A549 (cell line): ENCODE measurements at regions not wholly inside any gene's neighbourhood (a gene's known extent, or its start where the extent isn't known, plus 50 kb on each side); places are given as distances from the start of the nearest gene placed in this dataset.

ENCODE experiments used
- ATAC-seq, 2 experiments: fragments of 200-7000 bp in 1 of 2; fragments of >200 bp in 1 of 2; cut with Nextera tagmentation in 1 of 2; cut with Tn5 transposase in 1 of 2; 3 replicates each; pipeline versions ENCODE4 v1.8.0 to v1.9.1; 2018 to 2020; ENCODE audit warnings: mild to moderate bottlenecking in 1 of 2, moderate library complexity in 1 of 2
- CTCF ChIA-PET: fragments of 300-600 bp; sonication (Branson Sonifier 250); formaldehyde crosslinking; extraction: SDS; loops from one replicate; lab custom pipeline; 2021; ENCODE audit warnings: antibody characterized with exemption, inconsistent platforms; lab: Yijun Ruan, JAX
- POLR2A ChIA-PET: fragments of 350-600 bp; formaldehyde crosslinking; extraction: SDS; loops from one replicate; lab custom pipeline; 2021; ENCODE audit warnings: antibody characterized with exemption, inconsistent platforms; lab: Yijun Ruan, JAX
- DNase-seq, 2 experiments: peaks; one replicate each; pipeline versions ENCODE4 v3.0.0 to v3.0.0-alpha.2; 2011 to 2016; ENCODE audit warnings: low read depth in 1 of 2, low spot score in 1 of 2
- FAIRE-seq: peaks from 2 replicates; lab custom pipeline; 2011; peaks lifted over from hg19 to GRCh38; lab: Jason Lieb, UNC
- H3K27ac ChIP-seq, 2 experiments: fragments of >200 bp; sonication (Bioruptor Twin); formaldehyde crosslinking; 3 replicates each; pipeline ENCODE4 v1.5.1; 2016 to 2017
- H3K4me1 ChIP-seq: fragments of >200 bp; sonication (Bioruptor Twin); formaldehyde crosslinking; 3 replicates; pipeline ENCODE4 v1.6.1; 2016
- H3K4me2 ChIP-seq: fragments of >200 bp; sonication (Bioruptor Twin); formaldehyde crosslinking; 3 replicates; pipeline ENCODE4 v1.6.1; 2016
- H3K4me3 ChIP-seq: fragments of >200 bp; sonication (Bioruptor Twin); formaldehyde crosslinking; 3 replicates; pipeline ENCODE4 v1.5.1; 2016
- H3K9me3 ChIP-seq: fragments of >200 bp; sonication (Bioruptor Twin); formaldehyde crosslinking; 3 replicates; pipeline ENCODE4 v1.6.1; 2016
- CEBPB ChIP-seq, 2 experiments: fragments of >200 bp in 1 of 2; sonication (Bioruptor Twin) in 1 of 2; formaldehyde crosslinking in 1 of 2; IDR thresholded peaks; 2 replicates each; pipeline ENCODE4 v1.6.1; 2012 to 2016
- CHD2 ChIP-seq: fragments of 150-350 bp; IDR thresholded peaks from 2 replicates; pipeline ENCODE4 v1.6.1; 2014; ENCODE audit warnings: low read length; ENCODE audit not compliant: partially characterized antibody
- EHMT2 ChIP-seq: fragments of 200-600 bp; sonication (generic); IDR thresholded peaks from 2 replicates; pipeline ENCODE4 v1.6.1; 2016; ENCODE audit warnings: antibody characterized with exemption, low read depth, mild to moderate bottlenecking, moderate library complexity
- FOSB ChIP-seq: fragments of 250-450 bp; sonication (Bioruptor Pico); IDR thresholded peaks from 2 replicates; pipeline ENCODE4 v1.5.0; 2020; ENCODE audit warnings: mild to moderate bottlenecking, moderate library complexity
- FOSL2 ChIP-seq, 2 experiments: fragments of 450-650 bp in 1 of 2; fragments of >200 bp in 1 of 2; sonication (Bioruptor Twin) in 1 of 2; formaldehyde crosslinking; IDR thresholded peaks; 2 replicates each; pipeline versions ENCODE4 v1.5.0 to v1.6.1; 2016 to 2020; ENCODE audit warnings: mild to moderate bottlenecking in 1 of 2, moderate library complexity in 1 of 2
- HDAC2 ChIP-seq: fragments of 200-600 bp; sonication (generic); IDR thresholded peaks from 2 replicates; pipeline ENCODE4 v1.6.1; 2016
- HOXB13 ChIP-seq: fragments of 250-450 bp; sonication (Bioruptor Pico); IDR thresholded peaks from 2 replicates; pipeline ENCODE4 v1.5.0; 2020; ENCODE audit warnings: low read depth, mild to moderate bottlenecking, moderate library complexity
- KDM1A ChIP-seq: fragments of 200-600 bp; sonication (generic); IDR thresholded peaks from 2 replicates; pipeline ENCODE4 v1.6.1; 2016; ENCODE audit warnings: low read depth, mild to moderate bottlenecking
- KDM5A ChIP-seq: fragments of 200-600 bp; sonication (generic); IDR thresholded peaks from 2 replicates; pipeline ENCODE4 v1.6.1; 2016; ENCODE audit warnings: antibody characterized with exemption, mild to moderate bottlenecking
- MAFK ChIP-seq: fragments of 450-650 bp; IDR thresholded peaks from 2 replicates; pipeline ENCODE4 v1.6.1; 2014; ENCODE audit not compliant: partially characterized antibody
- MAZ ChIP-seq: fragments of 150-350 bp; IDR thresholded peaks from 2 replicates; pipeline ENCODE4 v1.6.1; 2014; ENCODE audit warnings: antibody characterized with exemption, low read depth, low read length, borderline replicate concordance
- NPAS2 ChIP-seq: fragments of 250-450 bp; sonication (Bioruptor Pico); IDR thresholded peaks from 2 replicates; pipeline ENCODE4 v1.8.0; 2022; ENCODE audit warnings: mild to moderate bottlenecking, moderate library complexity, borderline replicate concordance
- NR3C1 ChIP-seq: fragments of >200 bp; sonication (Bioruptor Twin); formaldehyde crosslinking; IDR thresholded peaks from 3 replicates; pipeline ENCODE4 v1.6.1; 2017
- POLR2AphosphoS2 ChIP-seq: conservative IDR thresholded peaks from 2 replicates; pipeline ENCODE4 v1.6.1; 2012; ENCODE audit warnings: low read length, improper control_type of control experiment, inconsistent platforms
- RAD21 ChIP-seq, 2 experiments: fragments of >200 bp in 1 of 2; sonication (Bioruptor Twin) in 1 of 2; formaldehyde crosslinking in 1 of 2; IDR thresholded peaks in 1 of 2; conservative IDR thresholded peaks in 1 of 2; 2 replicates in 1 of 2; 3 replicates in 1 of 2; pipeline ENCODE4 v1.6.1; 2012 to 2018; ENCODE audit warnings: inconsistent platforms in 1 of 2
- RARB ChIP-seq: fragments of 250-450 bp; sonication (Bioruptor Pico); IDR thresholded peaks from 2 replicates; pipeline ENCODE4 v1.8.0; 2021; ENCODE audit warnings: mild to moderate bottlenecking, moderate library complexity
- RFX5 ChIP-seq: fragments of 450-650 bp; IDR thresholded peaks from 2 replicates; pipeline ENCODE4 v1.7.1; 2014; ENCODE audit warnings: antibody characterized with exemption, mild to moderate bottlenecking, moderate library complexity
- SREBF2 ChIP-seq: fragments of 450-650 bp; IDR thresholded peaks from 2 replicates; pipeline ENCODE4 v1.6.1; 2014; ENCODE audit warnings: mild to moderate bottlenecking, moderate library complexity
- TP53 ChIP-seq: fragments of 250-450 bp; sonication (Bioruptor Pico); IDR thresholded peaks from 2 replicates; pipeline ENCODE4 v1.5.0; 2021; ENCODE audit warnings: mild to moderate bottlenecking, moderate library complexity
- ZSCAN20 ChIP-seq: fragments of 250-450 bp; sonication (Bioruptor Pico); IDR thresholded peaks from 2 replicates; pipeline ENCODE4 v1.8.0; 2022; ENCODE audit warnings: mild to moderate bottlenecking, moderate library complexity
- WGBS: methylation state at CpG from one replicate; pipeline ENCODE4 v1.1.6; 2017; ENCODE audit errors: missing lambda C conversion rate; 5-methylcytosine and 5-hydroxymethylcytosine counted together
- TF ChIP-seq, protein P1 (sequence below): fragments of >200 bp; sonication (Bioruptor Twin); formaldehyde crosslinking; IDR thresholded peaks from 3 replicates; pipeline ENCODE4 v1.5.1; 2016
- TF ChIP-seq, protein P2 (sequence below): fragments of 250-450 bp; sonication (Bioruptor Pico); IDR thresholded peaks from 2 replicates; pipeline ENCODE4 v1.5.0; 2021; ENCODE audit warnings: mild to moderate bottlenecking, moderate library complexity, borderline replicate concordance
- TF ChIP-seq, protein P3 (sequence below): IDR thresholded peaks from 2 replicates; pipeline ENCODE4 v1.6.1; 2012; ENCODE audit warnings: low read depth, borderline replicate concordance

DNA sequence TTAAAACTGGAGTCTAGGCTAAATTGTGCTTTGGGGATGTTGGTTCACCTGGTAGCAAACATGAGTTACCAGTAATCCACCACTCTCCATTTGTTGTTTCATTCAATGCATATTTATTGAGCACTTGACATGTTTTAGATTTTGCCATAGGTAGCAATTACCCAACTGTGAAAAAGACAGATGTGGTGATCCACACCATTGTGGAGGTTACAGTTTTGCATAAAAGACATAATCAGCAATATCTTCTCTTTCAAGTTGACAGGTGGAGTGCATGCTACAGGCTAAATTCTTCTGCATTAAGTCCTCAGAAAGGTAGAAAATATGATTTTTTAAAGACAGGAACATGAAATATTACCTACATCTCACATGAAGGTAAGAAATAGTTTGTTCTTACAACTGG lies 143.0 kb upstream of the TSHZ2 start:
- H3K4me1 ChIP-seq = no peaks in the 10 kb centered on the region
- no peak overlapping the region for H3K4me3 ChIP-seq
- H3K9me3 ChIP-seq = no peaks in the 10 kb centered on the region
- POLR2A ChIA-PET = no interaction called here
- no peak for ATAC-seq
- TF ChIP-seq, protein P1, sequence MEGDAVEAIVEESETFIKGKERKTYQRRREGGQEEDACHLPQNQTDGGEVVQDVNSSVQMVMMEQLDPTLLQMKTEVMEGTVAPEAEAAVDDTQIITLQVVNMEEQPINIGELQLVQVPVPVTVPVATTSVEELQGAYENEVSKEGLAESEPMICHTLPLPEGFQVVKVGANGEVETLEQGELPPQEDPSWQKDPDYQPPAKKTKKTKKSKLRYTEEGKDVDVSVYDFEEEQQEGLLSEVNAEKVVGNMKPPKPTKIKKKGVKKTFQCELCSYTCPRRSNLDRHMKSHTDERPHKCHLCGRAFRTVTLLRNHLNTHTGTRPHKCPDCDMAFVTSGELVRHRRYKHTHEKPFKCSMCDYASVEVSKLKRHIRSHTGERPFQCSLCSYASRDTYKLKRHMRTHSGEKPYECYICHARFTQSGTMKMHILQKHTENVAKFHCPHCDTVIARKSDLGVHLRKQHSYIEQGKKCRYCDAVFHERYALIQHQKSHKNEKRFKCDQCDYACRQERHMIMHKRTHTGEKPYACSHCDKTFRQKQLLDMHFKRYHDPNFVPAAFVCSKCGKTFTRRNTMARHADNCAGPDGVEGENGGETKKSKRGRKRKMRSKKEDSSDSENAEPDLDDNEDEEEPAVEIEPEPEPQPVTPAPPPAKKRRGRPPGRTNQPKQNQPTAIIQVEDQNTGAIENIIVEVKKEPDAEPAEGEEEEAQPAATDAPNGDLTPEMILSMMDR = no peak
- no peak for TF ChIP-seq FOSB (CRISPR knock-in tag)
- TF ChIP-seq MAFK = peak; percentile 49
- TF ChIP-seq EHMT2 = no peak
- TF ChIP-seq, protein P2, sequence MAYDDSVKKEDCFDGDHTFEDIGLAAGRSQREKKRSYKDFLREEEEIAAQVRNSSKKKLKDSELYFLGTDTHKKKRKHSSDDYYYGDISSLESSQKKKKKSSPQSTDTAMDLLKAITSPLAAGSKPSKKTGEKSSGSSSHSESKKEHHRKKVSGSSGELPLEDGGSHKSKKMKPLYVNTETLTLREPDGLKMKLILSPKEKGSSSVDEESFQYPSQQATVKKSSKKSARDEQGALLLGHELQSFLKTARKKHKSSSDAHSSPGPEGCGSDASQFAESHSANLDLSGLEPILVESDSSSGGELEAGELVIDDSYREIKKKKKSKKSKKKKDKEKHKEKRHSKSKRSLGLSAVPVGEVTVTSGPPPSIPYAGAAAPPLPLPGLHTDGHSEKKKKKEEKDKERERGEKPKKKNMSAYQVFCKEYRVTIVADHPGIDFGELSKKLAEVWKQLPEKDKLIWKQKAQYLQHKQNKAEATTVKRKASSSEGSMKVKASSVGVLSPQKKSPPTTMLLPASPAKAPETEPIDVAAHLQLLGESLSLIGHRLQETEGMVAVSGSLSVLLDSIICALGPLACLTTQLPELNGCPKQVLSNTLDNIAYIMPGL = no peak
- H3K27ac ChIP-seq = no peak overlapping the region
- no peak for FAIRE-seq
- DNase-seq = no peak
- CTCF ChIA-PET = no interaction called here
- H3K4me2 ChIP-seq = no peak overlapping the region

DNA sequence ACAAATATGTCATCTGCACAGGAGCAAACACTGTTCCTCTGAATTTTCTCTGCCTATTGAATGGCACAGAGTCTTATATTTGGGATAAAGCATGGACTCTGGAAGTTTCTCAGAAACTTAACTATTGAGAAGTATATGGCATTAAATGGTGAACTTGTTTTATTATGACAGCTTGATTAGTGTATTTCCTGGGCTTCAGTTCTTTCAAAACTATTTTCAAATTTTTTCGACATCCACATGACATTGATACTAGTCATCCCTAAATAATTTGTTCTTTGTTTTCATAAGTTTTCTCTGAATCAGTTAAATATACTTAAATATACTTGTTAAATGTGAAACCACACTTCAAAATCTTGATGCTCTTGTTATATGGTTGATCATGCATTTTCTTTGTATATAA lies 144.0 kb upstream of the TSHZ2 start:
- POLR2A ChIA-PET = no interaction called here
- FAIRE-seq = no peak
- WGBS = 0% methylated on average over 1 of the region's 1 CpG

DNA sequence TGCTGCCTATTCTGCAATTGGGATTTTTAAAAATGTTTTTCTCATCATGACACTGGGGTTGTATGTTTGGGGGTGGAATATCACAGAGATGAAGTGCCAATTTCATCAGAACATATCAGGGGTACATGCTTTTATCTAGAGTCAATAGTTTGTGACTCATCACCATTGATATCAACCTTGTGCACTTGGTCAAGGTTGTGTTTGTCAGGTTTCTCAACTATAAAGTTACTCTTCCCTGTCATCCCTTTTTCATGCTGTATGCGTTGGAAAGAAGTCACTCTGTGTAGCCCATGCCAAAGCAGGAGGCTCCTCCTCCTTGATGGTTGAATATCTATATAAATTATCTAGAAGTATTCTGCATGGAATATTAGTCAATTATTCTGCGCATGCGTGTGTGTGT lies 145.4 kb upstream of the TSHZ2 start:
- WGBS = 54% methylated on average over 3 of the region's 3 CpGs
- POLR2A ChIA-PET = no interaction called here

More for the DNA sequence above, 144.0 kb upstream of the TSHZ2 start:
- Histone ChIP-seq H3K4me1 (no peaks in the 10 kb centered on the region), H3K4me3 (no peak overlapping the region), H3K4me2 (no peak overlapping the region), H3K9me3 (no peaks in the 10 kb centered on the region), H3K27ac (no peak overlapping the region)
- CTCF ChIA-PET = no interaction called here
- no peak for ATAC-seq
- no peak for DNase-seq
- TF ChIP-seq RAD21 (conservative IDR thresholded peaks at IDR 0.05 in 1 of 2, IDR thresholded peaks at IDR 0.05 in 1 of 2) (no peak), CHD2 (no peak), ZSCAN20 (no peak)

DNA sequence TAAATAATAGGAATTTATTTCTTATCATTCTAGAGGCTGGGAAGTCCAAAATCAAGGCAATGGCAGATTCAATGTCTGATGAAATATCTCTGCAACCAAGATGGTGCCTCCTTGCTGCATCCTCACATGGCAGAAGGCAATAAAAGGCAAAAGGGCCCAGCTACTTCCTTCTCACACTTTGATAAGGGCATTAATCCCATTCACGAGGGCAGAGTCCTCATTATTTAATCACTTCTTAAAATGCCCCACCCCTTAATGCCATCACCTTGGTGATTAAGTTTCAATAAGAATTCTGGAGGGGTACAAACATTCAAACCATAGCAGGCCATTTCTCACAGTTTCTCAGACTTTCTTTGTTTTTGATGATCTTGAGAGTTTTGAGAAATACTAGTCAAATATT lies 145.8 kb upstream of the TSHZ2 start:
- H3K4me2 ChIP-seq = no peak overlapping the region
- no peaks in the 10 kb centered on the region for H3K9me3 ChIP-seq
- no peak overlapping the region for H3K4me3 ChIP-seq
- ATAC-seq (no peak), DNase-seq (no peak), FAIRE-seq (no peak)
- 0% methylated on average over 1 of the region's 1 CpG for WGBS
- ChIA-PET CTCF (no interaction called here), POLR2A (no interaction called here)
- no peak for TF ChIP-seq RAD21 (conservative IDR thresholded peaks at IDR 0.05 in 1 of 2, IDR thresholded peaks at IDR 0.05 in 1 of 2)
- TF ChIP-seq HDAC2 = no peak
- no peak for TF ChIP-seq RARB (CRISPR knock-in tag)
- TF ChIP-seq KDM5A = no peak
- TF ChIP-seq NPAS2 (CRISPR knock-in tag) = no peak
- no peak for TF ChIP-seq POLR2AphosphoS2
- no peak for TF ChIP-seq NR3C1
- no peak for TF ChIP-seq FOSL2 (IDR thresholded peaks at IDR 0.05)
- no peak for TF ChIP-seq FOSL2 (CRISPR knock-in tag; IDR thresholded peaks at IDR 0.05)
- no peak for TF ChIP-seq RFX5
- TF ChIP-seq, protein P3, sequence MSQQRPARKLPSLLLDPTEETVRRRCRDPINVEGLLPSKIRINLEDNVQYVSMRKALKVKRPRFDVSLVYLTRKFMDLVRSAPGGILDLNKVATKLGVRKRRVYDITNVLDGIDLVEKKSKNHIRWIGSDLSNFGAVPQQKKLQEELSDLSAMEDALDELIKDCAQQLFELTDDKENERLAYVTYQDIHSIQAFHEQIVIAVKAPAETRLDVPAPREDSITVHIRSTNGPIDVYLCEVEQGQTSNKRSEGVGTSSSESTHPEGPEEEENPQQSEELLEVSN = no peak
- TF ChIP-seq KDM1A = no peak
- H3K4me1 ChIP-seq = no peaks in the 10 kb centered on the region
- no peak overlapping the region for H3K27ac ChIP-seq

More for the DNA sequence above, 145.4 kb upstream of the TSHZ2 start:
- TF ChIP-seq MAZ (no peak), HOXB13 (CRISPR knock-in tag) (no peak), CEBPB (IDR thresholded peaks at IDR 0.05) (no peak), FOSB (CRISPR knock-in tag) (no peak), NR3C1 (no peak), SREBF2 (no peak), TP53 (CRISPR knock-in tag) (no peak), RAD21 (conservative IDR thresholded peaks at IDR 0.05 in 1 of 2, IDR thresholded peaks at IDR 0.05 in 1 of 2) (no peak), ZSCAN20 (no peak)
- H3K9me3 ChIP-seq = no peaks in the 10 kb centered on the region
- CTCF ChIA-PET = no interaction called here
- H3K4me2 ChIP-seq = no peak overlapping the region
- H3K4me1 ChIP-seq = no peaks in the 10 kb centered on the region
- ATAC-seq = no peak
- FAIRE-seq = no peak
- no peak for DNase-seq
- H3K4me3 ChIP-seq = no peak overlapping the region
- H3K27ac ChIP-seq = no peak overlapping the region
